ENCODE measurements at regions not wholly inside any gene's neighbourhood (a gene's known extent, or its start where the extent isn't known, plus 50 kb on each side); places are given as distances from the start of the nearest gene placed in this dataset.

DNA sequence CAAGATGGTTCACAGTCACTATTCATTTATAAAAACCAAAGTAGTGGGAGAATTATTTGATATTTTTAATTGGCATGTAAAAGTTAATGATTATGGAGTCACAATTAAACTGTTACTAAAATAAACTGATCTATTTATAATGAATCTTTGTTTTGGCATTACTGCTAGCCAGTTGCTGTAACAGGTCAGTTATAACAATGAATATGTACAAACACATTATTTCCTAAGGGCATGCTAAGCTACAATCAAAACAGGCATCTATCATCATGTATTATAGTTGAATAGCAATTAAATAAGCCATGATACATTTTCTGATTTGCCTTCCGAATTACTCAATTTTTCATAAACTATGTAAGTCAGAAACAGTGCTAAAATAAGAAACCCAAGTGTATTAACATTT lies 518.3 kb downstream of the SLC16A7 start:
- Mint-ChIP-seq H3K4me3 (no peak overlapping the region), H3K27me3 (no peaks in the 10 kb centered on the region), H3K27ac (no peak overlapping the region), H3K9me3 (peaks cover 6 to 20% of the 10 kb centered on the region in 2 donors), H3K4me1 (no peaks in the 10 kb centered on the region)
- ATAC-seq (no peak), DNase-seq (no peak)

- DNase-seq (no peak), ATAC-seq (no peak)
- Mint-ChIP-seq H3K27me3 (no peaks in the 10 kb centered on the region), H3K4me3 (no peak overlapping the region), H3K4me1 (no peaks in the 10 kb centered on the region), H3K9me3 (peaks cover 5 to 14% of the 10 kb centered on the region in 2 donors), H3K27ac (no peak overlapping the region)
These were observed 523.5 kb downstream of the SLC16A7 start for GRCh38 chr12:60119327-60119726.

DNA sequence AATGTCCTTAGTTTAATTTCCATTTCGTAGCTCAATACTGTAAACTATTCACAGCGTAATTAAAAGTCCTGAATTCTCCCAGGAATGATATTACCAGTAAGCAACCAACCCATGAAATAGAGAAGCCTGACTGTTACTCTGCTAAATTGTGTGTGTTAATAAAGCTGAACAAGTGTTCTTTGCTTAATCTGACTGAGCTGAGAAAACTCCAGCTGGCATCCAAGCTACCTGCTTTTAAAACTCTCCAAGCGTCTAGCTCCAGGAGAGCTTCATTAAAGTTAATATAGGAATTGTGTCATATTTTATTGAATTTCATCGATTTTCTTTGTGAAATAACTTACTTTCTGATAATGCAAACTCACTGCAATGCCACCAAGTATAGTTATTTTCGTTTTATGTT lies 524.4 kb downstream of the SLC16A7 start:
- Mint-ChIP-seq H3K4me3 (no peak overlapping the region), H3K27me3 (no peaks in the 10 kb centered on the region), H3K4me1 (no peaks in the 10 kb centered on the region), H3K27ac (no peak overlapping the region), H3K9me3 (peaks cover 5 to 11% of the 10 kb centered on the region in 2 donors)
- ATAC-seq (no peak), DNase-seq (no peak)

DNA sequence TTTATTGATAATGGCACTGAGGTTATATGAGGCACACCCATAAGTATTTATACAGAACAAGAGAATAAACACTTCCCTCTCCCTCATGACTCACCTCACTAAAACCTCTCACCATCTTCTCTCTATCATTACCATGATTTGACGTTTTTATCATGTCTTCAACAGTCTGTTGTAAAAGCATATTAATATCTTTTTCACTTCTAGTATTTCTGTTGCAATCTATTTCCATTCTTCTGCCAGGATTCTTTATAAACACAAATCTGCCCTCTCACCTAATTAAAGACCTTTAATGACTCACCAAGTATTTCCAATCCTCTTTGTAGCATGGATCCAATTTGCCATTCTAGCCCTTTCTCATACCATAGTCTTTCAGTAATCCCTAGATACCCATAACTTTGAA lies 527.7 kb downstream of the SLC16A7 start:
- Mint-ChIP-seq H3K27me3 (no peaks in the 10 kb centered on the region), H3K27ac (no peak overlapping the region), H3K4me1 (no peaks in the 10 kb centered on the region), H3K9me3 (peaks cover 0 to 6% of the 10 kb centered on the region in 2 donors), H3K4me3 (no peak overlapping the region)
- ATAC-seq (no peak), DNase-seq (no peak)

DNA sequence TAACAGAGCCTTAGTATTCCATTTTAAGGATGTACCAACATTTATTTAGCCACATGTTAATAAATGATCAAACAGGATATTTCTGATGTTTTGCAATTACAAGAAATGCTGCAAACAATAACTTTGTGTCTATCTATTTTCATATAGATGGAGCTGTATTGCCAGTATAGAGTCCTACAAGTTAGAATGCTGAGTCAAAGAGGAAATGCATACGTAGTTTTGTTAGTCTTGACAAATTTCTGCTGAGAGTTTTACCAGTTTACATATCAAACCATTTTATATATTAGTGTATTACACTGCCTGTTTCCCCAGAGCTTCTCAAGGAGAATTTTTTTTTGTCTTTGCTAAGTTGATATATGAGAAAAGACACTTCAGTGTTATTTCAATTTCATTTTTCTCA lies 541.7 kb downstream of the SLC16A7 start:
- DNase-seq (no peak), ATAC-seq (no peak)
- Mint-ChIP-seq H3K9me3 (no peaks in the 10 kb centered on the region), H3K27me3 (no peaks in the 10 kb centered on the region), H3K4me1 (no peaks in the 10 kb centered on the region), H3K4me3 (no peak overlapping the region), H3K27ac (no peak overlapping the region)

- ATAC-seq = no peak
- Mint-ChIP-seq H3K27ac (no peak overlapping the region), H3K4me3 (no peak overlapping the region), H3K27me3 (no peaks in the 10 kb centered on the region), H3K4me1 (no peaks in the 10 kb centered on the region), H3K9me3 (no peaks in the 10 kb centered on the region)
- no peak for DNase-seq
These were observed 542.7 kb downstream of the SLC16A7 start for GRCh38 chr12:60138526-60138925.

DNA sequence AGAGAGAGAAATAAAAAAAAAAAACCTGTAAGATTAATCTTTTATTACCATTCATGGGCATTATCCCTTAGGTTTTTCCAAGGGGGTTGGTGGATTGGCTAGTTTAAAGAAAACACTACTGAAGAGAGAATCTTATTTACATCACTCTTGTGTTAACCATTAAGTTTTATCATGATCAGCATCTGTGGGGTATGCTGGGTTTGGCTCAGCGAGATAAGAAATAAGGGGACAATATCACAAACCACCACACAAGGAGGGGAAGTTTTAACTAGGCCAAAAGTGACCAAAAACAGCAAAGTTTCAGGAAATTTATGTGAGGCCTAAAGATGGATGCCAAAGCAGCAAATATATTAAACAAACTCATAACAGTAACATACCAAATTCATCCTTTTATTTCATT lies 548.6 kb downstream of the SLC16A7 start:
- Mint-ChIP-seq H3K27me3 (no peaks in the 10 kb centered on the region), H3K27ac (no peak overlapping the region), H3K9me3 (no peaks in the 10 kb centered on the region), H3K4me3 (no peak overlapping the region), H3K4me1 (no peaks in the 10 kb centered on the region)
- no peak for DNase-seq
- no peak for ATAC-seq

GRCh38 chr12:60148109-60148508 lies 552.3 kb downstream of the SLC16A7 start:
- Mint-ChIP-seq H3K9me3 (peaks cover 0 to 5% of the 10 kb centered on the region in 2 donors), H3K27ac (no peak overlapping the region), H3K4me1 (no peaks in the 10 kb centered on the region), H3K4me3 (no peak overlapping the region), H3K27me3 (no peaks in the 10 kb centered on the region)
- no peak for DNase-seq
- no peak for ATAC-seq

DNA sequence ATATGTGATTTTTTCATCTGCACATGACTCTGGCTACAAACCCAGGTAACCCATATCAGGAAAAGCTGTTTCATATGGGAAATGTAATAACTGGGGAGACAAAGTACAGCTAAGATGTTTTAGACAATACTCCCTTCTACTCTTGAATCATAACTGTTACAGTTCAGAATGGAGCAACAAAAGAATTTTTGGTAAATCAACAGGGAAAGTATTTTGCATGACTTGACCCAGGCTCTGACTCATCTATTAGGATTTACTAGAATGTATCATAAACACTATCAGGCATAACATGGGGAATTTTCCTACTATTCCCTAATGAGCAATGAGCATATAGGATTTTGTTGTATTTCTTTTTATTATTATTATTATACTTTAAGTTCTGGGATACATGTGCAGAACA lies 553.0 kb downstream of the SLC16A7 start:
- Mint-ChIP-seq H3K4me1 (no peaks in the 10 kb centered on the region), H3K27me3 (no peaks in the 10 kb centered on the region), H3K4me3 (no peak overlapping the region), H3K9me3 (peaks cover 0 to 5% of the 10 kb centered on the region in 2 donors), H3K27ac (no peak overlapping the region)
- ATAC-seq (no peak), DNase-seq (no peak)

GRCh38 chr12:60152756-60153155 lies 556.9 kb downstream of the SLC16A7 start:
- Mint-ChIP-seq H3K27me3 (no peaks in the 10 kb centered on the region), H3K27ac (no peak overlapping the region), H3K9me3 (peaks cover 0 to 5% of the 10 kb centered on the region in 2 donors), H3K4me1 (no peaks in the 10 kb centered on the region), H3K4me3 (no peak overlapping the region)
- ATAC-seq = no peak
- DNase-seq = no peak

DNA sequence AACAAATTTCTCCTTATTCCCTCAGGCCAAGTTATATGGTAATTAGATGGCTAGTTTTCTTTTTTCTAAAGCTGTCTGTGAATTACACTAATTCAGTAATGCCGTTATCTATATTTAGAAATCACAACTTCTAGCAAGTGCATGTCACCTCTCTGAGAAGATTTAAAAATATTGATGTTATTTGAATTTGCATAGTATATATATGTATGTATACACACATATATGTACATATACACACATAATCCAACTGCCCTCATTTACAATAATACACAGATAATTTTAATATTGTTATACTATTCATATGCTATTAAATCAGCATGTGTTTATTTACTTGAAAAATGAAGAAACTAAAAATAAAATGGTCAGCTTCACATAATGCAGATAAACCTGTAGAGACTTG lies 563.9 kb downstream of the SLC16A7 start:
- no peaks in the 10 kb centered on the region for H3K27me3 Mint-ChIP-seq
- H3K4me3 Mint-ChIP-seq = no peak overlapping the region
- no peak overlapping the region for H3K27ac Mint-ChIP-seq
- DNase-seq (no peak), ATAC-seq (no peak)
- no peaks in the 10 kb centered on the region for H3K4me1 Mint-ChIP-seq
- H3K9me3 Mint-ChIP-seq = no peaks in the 10 kb centered on the region

DNA sequence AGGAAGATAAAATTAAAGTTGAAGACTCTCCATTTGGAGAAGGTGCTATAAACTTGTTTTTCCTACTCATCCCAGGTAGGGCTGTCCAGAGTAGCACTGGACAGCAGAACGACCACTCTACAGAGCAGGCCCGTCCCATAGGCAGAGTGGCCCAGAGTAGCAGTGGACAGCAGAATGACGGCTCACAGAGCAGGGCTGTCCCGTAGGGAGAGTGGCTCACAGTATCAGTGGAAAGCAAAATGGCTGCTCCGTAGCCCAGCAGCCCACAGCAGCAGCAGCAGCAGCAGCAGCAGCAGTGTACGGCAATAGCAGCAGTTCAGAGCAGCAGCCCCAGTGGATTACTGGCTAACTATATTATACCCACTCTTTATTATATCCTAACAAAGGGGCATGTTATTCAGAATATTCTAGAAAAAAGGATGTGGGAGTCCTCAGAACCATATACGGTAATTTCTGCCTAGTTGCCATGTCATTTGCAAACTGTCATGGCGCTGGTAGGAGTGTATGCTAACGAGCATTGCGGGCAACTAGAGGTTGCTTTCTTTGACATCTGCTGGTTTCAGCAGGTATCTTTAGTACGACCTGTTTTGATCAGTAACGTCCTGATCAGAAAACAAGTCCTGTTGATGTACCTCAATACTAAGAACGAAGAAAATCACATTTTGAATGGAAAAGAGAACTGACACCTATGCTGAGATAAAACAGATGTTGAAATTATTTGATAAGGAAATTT lies 567.3 kb downstream of the SLC16A7 start:
- H3K4me3 Mint-ChIP-seq = no peak overlapping the region
- no peaks in the 10 kb centered on the region for H3K4me1 Mint-ChIP-seq
- no peak for DNase-seq
- no peak for ATAC-seq
- no peaks in the 10 kb centered on the region for H3K9me3 Mint-ChIP-seq
- no peaks in the 10 kb centered on the region for H3K27me3 Mint-ChIP-seq
- H3K27ac Mint-ChIP-seq = no peak overlapping the region

- no peak for ATAC-seq
- no peaks in the 10 kb centered on the region for H3K27me3 Mint-ChIP-seq
- H3K4me1 Mint-ChIP-seq = no peaks in the 10 kb centered on the region
These were observed 570.0 kb downstream of the SLC16A7 start for GRCh38 chr12:60165781-60166180.

DNA sequence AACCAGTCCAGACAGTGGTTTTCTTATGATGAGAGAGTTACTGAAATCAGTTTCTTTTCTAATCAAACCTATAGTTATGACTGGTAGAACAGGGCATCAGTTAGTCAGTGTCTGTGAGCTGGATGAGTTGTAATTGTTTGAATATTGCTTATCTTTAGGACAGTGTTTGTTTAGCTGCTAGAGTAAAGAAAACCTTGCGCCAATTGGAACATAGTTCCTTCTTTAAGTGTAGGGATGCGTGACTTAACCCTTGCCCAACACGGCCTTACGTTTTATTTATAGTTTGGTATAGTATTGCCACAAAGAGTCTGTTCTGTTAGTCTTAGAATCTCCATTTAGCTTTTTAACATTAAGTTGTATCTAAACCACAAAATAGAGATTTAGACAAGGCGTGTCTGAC lies 572.6 kb downstream of the SLC16A7 start:
- H3K4me1 Mint-ChIP-seq = no peaks in the 10 kb centered on the region
- H3K27me3 Mint-ChIP-seq = no peaks in the 10 kb centered on the region
- no peaks in the 10 kb centered on the region for H3K9me3 Mint-ChIP-seq

More at GRCh38 chr12:60165781-60166180, 570.0 kb downstream of the SLC16A7 start:
- Mint-ChIP-seq H3K9me3 (no peaks in the 10 kb centered on the region), H3K4me3 (no peak overlapping the region), H3K27ac (no peak overlapping the region)
- DNase-seq = no peak

DNA sequence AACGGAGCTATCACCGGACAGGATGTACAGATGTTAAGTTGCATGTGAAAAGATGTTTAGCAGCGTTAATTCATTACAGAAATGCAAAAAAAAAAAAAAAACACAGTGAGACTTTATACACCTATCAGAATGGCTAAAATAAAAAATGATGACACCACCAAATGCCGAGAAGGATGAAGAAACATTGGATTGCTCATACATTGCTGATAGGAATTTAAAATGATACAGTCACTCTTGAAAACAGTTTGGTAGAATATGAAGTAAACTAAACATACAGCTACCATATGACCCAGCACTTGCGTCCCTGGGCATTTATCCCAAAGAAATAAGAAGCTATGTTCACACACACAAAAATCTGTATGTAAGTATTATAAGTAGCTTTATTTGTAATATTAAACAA lies 574.1 kb downstream of the SLC16A7 start:
- no peaks in the 10 kb centered on the region for H3K4me1 Mint-ChIP-seq
- no peaks in the 10 kb centered on the region for H3K27me3 Mint-ChIP-seq
- H3K4me3 Mint-ChIP-seq = no peak overlapping the region
- ATAC-seq = no peak
- H3K27ac Mint-ChIP-seq = no peak overlapping the region
- DNase-seq = no peak
- no peaks in the 10 kb centered on the region for H3K9me3 Mint-ChIP-seq

More for the DNA sequence above, 572.6 kb downstream of the SLC16A7 start:
- H3K27ac Mint-ChIP-seq = no peak overlapping the region
- DNase-seq (no peak), ATAC-seq (no peak)
- no peak overlapping the region for H3K4me3 Mint-ChIP-seq

DNA sequence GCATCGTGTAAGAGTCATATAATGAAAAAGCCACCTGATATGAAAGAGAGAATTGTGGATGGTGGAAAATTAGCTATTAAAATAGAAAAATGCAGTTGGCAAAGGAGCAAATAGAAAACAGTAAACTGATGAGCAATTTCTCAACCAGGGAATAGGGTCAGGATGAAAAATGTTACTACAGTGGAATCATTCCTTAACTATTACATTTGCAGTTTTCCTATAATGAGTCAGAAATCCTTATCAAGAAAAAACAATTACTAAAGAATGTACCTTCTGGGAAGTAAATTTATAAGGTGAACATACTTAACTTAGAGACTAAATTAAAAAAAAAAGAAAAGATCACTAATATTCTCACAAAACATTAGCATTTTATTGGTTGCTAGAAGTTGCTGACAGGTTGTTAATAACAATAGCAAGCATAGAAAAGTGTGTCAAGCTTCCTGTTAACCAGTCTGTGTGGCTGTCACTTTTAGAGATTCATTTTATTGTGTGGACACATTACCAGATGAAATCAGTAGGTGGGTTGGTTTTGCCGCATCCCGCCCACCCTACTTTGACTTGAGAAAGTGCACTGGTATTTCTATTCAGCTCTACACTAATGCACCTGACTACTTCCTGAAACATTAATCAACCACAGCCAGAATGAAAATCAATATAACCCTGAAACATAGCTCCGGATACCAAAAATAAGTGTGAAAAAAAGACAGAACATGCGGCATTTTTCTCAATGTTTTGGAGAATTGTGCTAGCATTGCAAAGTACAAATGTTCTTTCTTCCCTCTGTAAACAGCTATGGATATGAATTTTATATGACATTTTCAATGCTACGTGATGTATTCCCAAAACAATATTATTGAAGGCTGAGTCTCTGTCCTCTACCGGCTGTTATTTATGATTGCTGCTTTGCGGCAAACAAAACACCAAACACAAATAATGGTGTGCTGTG lies 576.7 kb downstream of the SLC16A7 start:
- Mint-ChIP-seq H3K27ac (no peak overlapping the region), H3K27me3 (no peaks in the 10 kb centered on the region), H3K9me3 (no peaks in the 10 kb centered on the region), H3K4me3 (no peak overlapping the region), H3K4me1 (no peaks in the 10 kb centered on the region)
- no peak for ATAC-seq
- DNase-seq = no peak
